AG04450 (cell line): ENCODE measurements at regions not wholly inside any gene's neighbourhood (a gene's known extent, or its start where the extent isn't known, plus 50 kb on each side); places are given as distances from the start of the nearest gene placed in this dataset.

Experiments used
- CTCF ChIA-PET: fragments of 300-600, 350-600 bp; formaldehyde crosslinking; extraction: SDS; loops from one replicate; lab custom pipeline; 2022; ENCODE audit warnings: antibody characterized with exemption, inconsistent platforms; lab: Charles Lee
- POLR2A ChIA-PET: fragments of 350-600 bp; formaldehyde crosslinking; extraction: SDS; loops from one replicate; lab custom pipeline; 2021; ENCODE audit warnings: antibody characterized with exemption, inconsistent platforms; lab: Yijun Ruan, JAX
- DNase-seq: peaks from one replicate; pipeline ENCODE4 v3.0.0-alpha.2; 2011; ENCODE audit warnings: low read depth, low spot score
- H3K27ac ChIP-seq: one replicate; pipeline ENCODE4 v1.5.1; 2012; ENCODE audit warnings: low read depth, low read length, control low read depth
- H3K27me3 ChIP-seq: one replicate; pipeline ENCODE4 v1.6.0; 2012; ENCODE audit warnings: low read length; ENCODE audit not compliant: control insufficient read depth, insufficient read depth
- H3K4me3 ChIP-seq: 2 replicates; pipeline ENCODE4 v1.5.1; 2011; ENCODE audit warnings: mild to moderate bottlenecking, low read depth, low read length, control low read depth
- H3K9me3 ChIP-seq: 2 replicates; pipeline ENCODE4 v1.5.1; 2012; ENCODE audit warnings: low read length; ENCODE audit not compliant: control insufficient read depth, insufficient read depth
- CTCF ChIP-seq: IDR thresholded peaks from 2 replicates; pipeline ENCODE4 v1.5.1; 2011; ENCODE audit warnings: low read depth, low read length, control low read depth, inconsistent platforms

GRCh38 chr4:57652779-57653178, 542.6 kb upstream of the IGFBP7 start:
- Histone ChIP-seq H3K9me3 (no peaks in the 10 kb centered on the region), H3K27me3 (no peaks in the 10 kb centered on the region), H3K4me3 (no peak overlapping the region), H3K27ac (no peak overlapping the region)
- ChIA-PET POLR2A (no interaction called here), CTCF (no interaction called here)
- no peak for DNase-seq
- TF ChIP-seq CTCF, result no peak

- DNase-seq, result no peak
- no peak for TF ChIP-seq CTCF
- Histone ChIP-seq H3K27me3 (no peaks in the 10 kb centered on the region), H3K9me3 (no peaks in the 10 kb centered on the region), H3K27ac (no peak overlapping the region), H3K4me3 (no peak overlapping the region)
- ChIA-PET POLR2A (no interaction called here), CTCF (interaction anchor here (1.1 kb wide), 1 partner anchor 478 kb away, joined by 3 read pairs; no protein-coding TSS in a partner anchor)
These were observed 530.4 kb upstream of the IGFBP7 start for GRCh38 chr4:57640391-57641100.

- no peak overlapping the region for H3K4me3 ChIP-seq
- no peaks in the 10 kb centered on the region for H3K27me3 ChIP-seq
- no peaks in the 10 kb centered on the region for H3K9me3 ChIP-seq
- ChIA-PET CTCF (no interaction called here), POLR2A (no interaction called here)
- no peak overlapping the region for H3K27ac ChIP-seq
- no peak for DNase-seq
- TF ChIP-seq CTCF, result no peak
These were observed 529.6 kb upstream of the IGFBP7 start for GRCh38 chr4:57639561-57640382.

- H3K9me3 ChIP-seq, result no peaks in the 10 kb centered on the region
- TF ChIP-seq CTCF, result no peak
- DNase-seq, result no peak
- no peaks in the 10 kb centered on the region for H3K27me3 ChIP-seq
- ChIA-PET POLR2A (no interaction called here), CTCF (interaction anchor here (1.2 kb wide), 1 partner anchor 472 kb away, joined by 3 read pairs; no protein-coding TSS in a partner anchor)
- H3K4me3 ChIP-seq, result no peak overlapping the region
- H3K27ac ChIP-seq, result no peak overlapping the region
These were observed 525.7 kb upstream of the IGFBP7 start for GRCh38 chr4:57635910-57636309.
